MCF 10A (cell line): ENCODE measurements at regions not wholly inside any gene's neighbourhood (a gene's known extent, or its start where the extent isn't known, plus 50 kb on each side); places are given as distances from the start of the nearest gene placed in this dataset.

Experiments used
- BruUV-seq: library from RNA; stranded (reverse); fragments of 400-500 nt; replicated peaks from 2 replicates; lab custom pipeline; 2021; lab: Mats Ljungman, UMichigan
- CTCF ChIA-PET: fragments of 300-600 bp; sonication (Branson Sonifier 250); formaldehyde crosslinking; extraction: SDS; loops from one replicate; lab custom pipeline; 2021; ENCODE audit warnings: antibody characterized with exemption, inconsistent platforms; lab: Yijun Ruan, JAX
- POLR2A ChIA-PET: fragments of 300-600, 350-650 bp; sonication (Branson Sonifier 250); formaldehyde crosslinking; extraction: SDS; loops from one replicate; lab custom pipeline; 2020; ENCODE audit warnings: antibody characterized with exemption, inconsistent platforms; lab: Yijun Ruan, JAX
- DNase-seq: peaks from one replicate; pipeline ENCODE4 v3.0.0-alpha.2; 2018; ENCODE audit not compliant: unreplicated experiment
- H3K27ac Mint-ChIP-seq: one replicate; pipeline ENCODE4 v1.8.0; 2022; ENCODE audit warnings: mild to moderate bottlenecking, low read depth, mixed read lengths; ENCODE audit not compliant: unreplicated experiment
- H3K27me3 Mint-ChIP-seq: one replicate; pipeline ENCODE4 v1.8.0; 2022; ENCODE audit warnings: mixed read lengths; ENCODE audit not compliant: insufficient read depth, unreplicated experiment
- H3K36me3 Mint-ChIP-seq: one replicate; pipeline ENCODE4 v1.8.0; 2022; ENCODE audit warnings: mild to moderate bottlenecking, moderate library complexity, mixed read lengths; ENCODE audit not compliant: insufficient read depth, unreplicated experiment
- H3K4me1 Mint-ChIP-seq: one replicate; pipeline ENCODE4 v1.8.0; 2022; ENCODE audit warnings: mixed read lengths; ENCODE audit not compliant: insufficient read depth, unreplicated experiment
- H3K4me3 Mint-ChIP-seq: one replicate; pipeline ENCODE4 v1.8.0; 2022; ENCODE audit warnings: mild to moderate bottlenecking, moderate library complexity, mixed read lengths; ENCODE audit not compliant: unreplicated experiment
- H3K9me3 Mint-ChIP-seq: one replicate; pipeline ENCODE4 v1.8.0; 2022; ENCODE audit warnings: mixed read lengths; ENCODE audit not compliant: unreplicated experiment
- CTCF ChIP-seq: fragments of 200-600 bp; IDR thresholded peaks from one replicate; pipeline ENCODE4 v1.8.0; 2022; ENCODE audit warnings: antibody characterized with exemption, mild to moderate bottlenecking; ENCODE audit not compliant: unreplicated experiment
- intact Hi-C: fragments of 100-400 bp; cut with micrococcal nuclease; formaldehyde crosslinking; loops from 2 replicates; pipeline ENCODE4 v1.14.1; 2022

GRCh38 chr10:33882996-33883395, 548.5 kb upstream of the NRP1 start:
- Mint-ChIP-seq H3K27ac (no peak overlapping the region), H3K27me3 (no peaks in the 10 kb centered on the region), H3K4me1 (peaks cover 6% of the 10 kb centered on the region), H3K36me3 (no peaks in the 10 kb centered on the region), H3K9me3 (no peaks in the 10 kb centered on the region), H3K4me3 (no peak overlapping the region)
- no peak for DNase-seq
- intact Hi-C loops = no loop called here
- ChIA-PET POLR2A (interaction anchor here (0.7 kb wide), 1 partner anchor 13 kb away, joined by 3 read pairs; no protein-coding TSS in a partner anchor), CTCF (no interaction called here)
- BruUV-seq = no TSS peak
- no peak for TF ChIP-seq CTCF

- Mint-ChIP-seq H3K27ac (no peak overlapping the region), H3K9me3 (no peaks in the 10 kb centered on the region), H3K4me1 (peaks cover 18% of the 10 kb centered on the region), H3K27me3 (no peaks in the 10 kb centered on the region), H3K4me3 (no peak overlapping the region), H3K36me3 (no peaks in the 10 kb centered on the region)
- no peak for TF ChIP-seq CTCF
- no TSS peak for BruUV-seq
- CTCF ChIA-PET = no interaction called here
- POLR2A ChIA-PET = interaction anchor here (0.5 kb wide), 1 partner anchor 51 kb away, joined by 3 read pairs; no protein-coding TSS in a partner anchor
- intact Hi-C loops = loop anchor here (1.0 kb wide), 1 partner anchor 17 kb away; no protein-coding TSS in a partner anchor
- DNase-seq = peak; percentile 84
Observed at GRCh38 chr10:33880291-33880690, 545.8 kb upstream of the NRP1 start.

- Mint-ChIP-seq H3K4me3 (no peak overlapping the region), H3K27me3 (no peaks in the 10 kb centered on the region), H3K9me3 (no peaks in the 10 kb centered on the region), H3K4me1 (peaks cover 18% of the 10 kb centered on the region), H3K36me3 (no peaks in the 10 kb centered on the region), H3K27ac (no peak overlapping the region)
- no peak for TF ChIP-seq CTCF
- intact Hi-C loops = no loop called here
- ChIA-PET CTCF (no interaction called here), POLR2A (no interaction called here)
- DNase-seq = no peak
- BruUV-seq = no TSS peak
Observed at GRCh38 chr10:33878238-33878786, 543.8 kb upstream of the NRP1 start.

GRCh38 chr10:33876584-33877400, 542.3 kb upstream of the NRP1 start:
- intact Hi-C loops = no loop called here

More at GRCh38 chr10:33876584-33877400, 542.3 kb upstream of the NRP1 start:
- Mint-ChIP-seq H3K27ac (no peak overlapping the region), H3K9me3 (no peaks in the 10 kb centered on the region), H3K4me3 (no peak overlapping the region), H3K27me3 (no peaks in the 10 kb centered on the region), H3K4me1 (peaks cover 18% of the 10 kb centered on the region), H3K36me3 (no peaks in the 10 kb centered on the region)
- ChIA-PET CTCF (no interaction called here), POLR2A (interaction anchor here (0.7 kb wide), 1 partner anchor 72 kb away, joined by 3 read pairs; no protein-coding TSS in a partner anchor)
- DNase-seq = peak; percentile 95
- no peak for TF ChIP-seq CTCF
- no TSS peak for BruUV-seq
